GM15510 (cell line): ENCODE measurements at regions not wholly inside any gene's neighbourhood (a gene's known extent, or its start where the extent isn't known, plus 50 kb on each side); places are given as distances from the start of the nearest gene placed in this dataset.

ENCODE experiments used
- POLR2A ChIP-seq: IDR thresholded peaks from 3 replicates; pipeline ENCODE4 v1.6.1; 2011; ENCODE audit warnings: borderline replicate concordance; ENCODE audit not compliant: insufficient read length; ENCODE audit errors: extremely low read depth

DNA sequence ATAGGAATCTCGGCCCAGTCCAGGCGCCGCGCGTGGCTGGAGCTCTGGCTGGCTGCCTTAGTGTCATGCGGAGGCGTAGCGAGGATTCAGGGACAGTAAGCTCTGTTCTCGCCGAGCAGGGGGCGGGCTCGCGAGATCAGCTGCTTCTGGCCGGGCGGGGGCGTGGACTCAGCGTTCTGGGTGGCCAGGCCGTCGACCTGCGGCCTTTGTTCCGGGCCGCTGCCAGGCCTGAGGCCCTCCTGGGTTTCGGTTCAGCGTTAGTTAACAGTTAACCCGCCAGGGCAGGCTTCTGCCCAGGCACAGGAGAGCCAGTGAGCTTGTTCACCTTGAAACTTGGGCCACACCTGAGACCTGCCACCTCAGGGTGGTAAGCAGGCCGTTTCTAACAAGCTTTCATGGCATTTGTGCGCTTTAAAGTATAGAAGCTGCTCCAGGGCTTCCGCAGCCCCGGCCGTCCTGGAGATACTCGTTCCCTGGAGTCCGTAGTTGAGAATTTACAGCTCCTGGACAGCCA is 332.2 kb upstream of the SGCG start:
- TF ChIP-seq POLR2A, result no peak

DNA sequence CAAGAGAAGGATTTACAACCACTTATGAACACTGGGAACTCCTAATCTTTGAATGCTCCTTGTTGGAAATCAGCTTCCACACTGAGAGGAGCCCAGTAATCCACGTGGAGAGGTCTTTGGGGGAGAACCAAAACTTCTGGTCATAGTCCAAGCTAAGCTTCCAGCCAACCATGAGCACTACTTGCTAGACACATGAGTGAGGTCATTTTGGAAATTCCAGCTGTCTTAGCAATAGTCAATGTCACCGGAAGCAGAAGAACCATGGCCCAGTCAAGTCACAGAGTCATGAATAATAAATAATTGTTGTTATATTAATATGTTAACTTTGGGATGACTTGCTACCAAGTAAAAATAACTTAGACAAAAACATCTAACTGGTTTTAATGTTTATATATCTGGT is 324.9 kb upstream of the SGCG start:
- no peak for TF ChIP-seq POLR2A

DNA sequence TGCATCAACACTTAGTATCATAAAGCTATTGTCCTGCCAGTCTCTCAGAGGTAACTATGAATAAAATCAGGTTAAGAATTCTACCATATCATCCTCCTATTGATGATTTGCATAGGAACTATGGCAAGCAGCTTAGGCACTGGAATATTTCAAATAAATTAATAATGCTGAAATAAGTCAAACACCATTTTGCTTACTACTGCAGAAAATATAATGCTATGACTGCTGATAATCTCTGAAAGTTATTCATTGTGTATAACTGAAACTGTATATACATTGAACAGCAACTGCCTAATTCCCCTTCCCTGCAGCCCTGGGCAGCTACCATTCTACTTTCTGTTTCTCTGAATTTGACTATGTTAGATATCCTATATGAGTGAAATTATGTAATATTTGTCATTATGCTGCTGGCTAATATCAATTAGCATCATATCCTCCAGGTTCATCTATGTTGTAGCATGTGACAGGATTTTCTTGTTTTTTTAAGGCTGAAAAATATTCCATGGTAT is 318.8 kb upstream of the SGCG start:
- no peak for TF ChIP-seq POLR2A

DNA sequence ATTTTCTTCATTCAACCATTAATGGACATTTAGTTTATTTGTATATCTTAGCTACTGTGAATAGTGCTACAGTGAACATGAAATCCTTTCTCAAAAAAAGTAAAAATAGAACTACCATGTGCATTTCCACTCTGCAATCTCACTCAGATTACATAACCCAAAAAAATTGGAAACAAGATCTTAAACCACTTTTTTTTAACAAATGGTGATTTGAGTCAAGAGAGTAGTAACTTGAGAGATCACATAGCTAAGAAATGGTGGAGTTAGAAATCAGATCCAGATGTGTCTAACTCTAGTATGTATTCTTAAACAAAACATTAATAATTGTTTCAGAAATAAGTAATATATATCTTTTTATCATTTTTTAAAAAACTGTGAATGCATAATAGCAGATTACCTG is 318.3 kb upstream of the SGCG start:
- TF ChIP-seq POLR2A, result no peak

DNA sequence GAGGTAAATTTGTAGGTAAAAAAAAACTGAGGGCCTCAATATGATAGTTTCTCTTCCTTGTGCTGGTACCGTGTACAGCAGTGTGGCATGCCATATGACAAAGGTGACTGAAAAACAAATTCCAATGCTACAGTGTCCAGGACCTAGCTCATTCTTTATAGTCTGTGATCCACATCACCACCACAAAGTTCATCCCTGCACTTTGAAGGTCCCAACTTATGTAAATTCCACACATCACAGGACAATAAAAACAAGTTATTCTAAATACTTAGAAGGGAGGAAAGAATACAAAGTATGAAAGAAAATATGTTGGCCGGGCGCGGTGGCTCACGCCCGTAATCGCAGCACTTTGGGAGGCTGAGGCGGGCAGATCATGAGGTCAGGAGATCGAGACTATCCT is 314.6 kb upstream of the SGCG start:
- no peak for TF ChIP-seq POLR2A

DNA sequence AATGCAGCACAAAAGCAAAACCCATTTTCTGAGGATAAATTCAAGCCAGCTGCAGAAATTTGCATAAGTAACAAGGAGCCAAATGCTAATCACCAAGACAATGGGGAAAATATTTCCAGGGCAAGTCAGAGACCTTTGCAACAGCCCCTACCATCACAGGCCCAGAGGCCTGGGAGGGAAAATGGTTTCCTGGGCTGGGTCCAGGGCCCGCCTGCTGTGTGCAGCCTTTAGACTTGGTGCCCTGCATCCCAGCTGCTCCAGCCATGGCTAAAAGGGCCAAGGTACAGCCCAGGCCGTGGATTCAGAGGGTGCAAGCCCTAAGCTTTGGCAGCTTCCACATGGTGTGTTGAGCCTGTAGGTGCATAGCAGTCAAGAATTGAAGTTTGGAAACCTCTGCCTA is 309.5 kb upstream of the SGCG start:
- no peak for TF ChIP-seq POLR2A

DNA sequence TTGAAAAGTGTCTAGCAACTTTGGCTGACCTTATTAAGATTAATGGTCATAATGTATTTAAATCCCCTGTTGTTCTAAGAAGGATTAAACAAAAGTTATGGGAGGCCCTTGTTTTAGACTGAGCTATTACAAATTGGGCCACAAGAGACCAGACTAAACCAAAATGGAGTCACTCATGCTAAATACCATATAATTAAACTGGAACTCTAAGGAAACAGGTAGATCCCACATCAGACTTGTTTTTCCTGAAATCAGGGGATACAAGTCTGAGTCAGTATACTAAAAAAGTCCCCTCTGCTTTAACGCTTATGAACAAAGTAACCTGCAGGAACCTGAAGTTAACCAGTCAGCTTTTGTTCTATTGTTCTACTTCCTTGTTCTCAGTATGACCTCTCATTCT is 305.9 kb upstream of the SGCG start:
- no peak for TF ChIP-seq POLR2A

DNA sequence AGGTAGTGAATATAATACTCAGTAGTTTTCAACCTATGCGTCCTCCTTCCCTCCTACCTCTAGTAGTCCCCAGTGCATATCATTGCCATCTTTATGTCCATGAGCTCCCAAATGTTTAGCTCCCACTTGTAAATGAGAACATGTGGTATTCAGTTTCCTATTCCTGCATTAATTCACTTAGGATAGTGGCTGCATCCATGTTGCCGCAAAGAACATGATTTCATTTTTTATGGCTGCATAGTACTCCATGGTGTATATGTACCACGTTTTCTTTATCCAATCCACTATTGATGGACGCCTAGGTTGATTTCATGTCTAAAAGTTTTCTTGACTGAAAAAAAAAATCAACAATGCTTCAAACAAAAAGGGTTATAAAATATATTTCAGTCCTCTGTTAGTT is 303.4 kb upstream of the SGCG start:
- TF ChIP-seq POLR2A, result no peak

DNA sequence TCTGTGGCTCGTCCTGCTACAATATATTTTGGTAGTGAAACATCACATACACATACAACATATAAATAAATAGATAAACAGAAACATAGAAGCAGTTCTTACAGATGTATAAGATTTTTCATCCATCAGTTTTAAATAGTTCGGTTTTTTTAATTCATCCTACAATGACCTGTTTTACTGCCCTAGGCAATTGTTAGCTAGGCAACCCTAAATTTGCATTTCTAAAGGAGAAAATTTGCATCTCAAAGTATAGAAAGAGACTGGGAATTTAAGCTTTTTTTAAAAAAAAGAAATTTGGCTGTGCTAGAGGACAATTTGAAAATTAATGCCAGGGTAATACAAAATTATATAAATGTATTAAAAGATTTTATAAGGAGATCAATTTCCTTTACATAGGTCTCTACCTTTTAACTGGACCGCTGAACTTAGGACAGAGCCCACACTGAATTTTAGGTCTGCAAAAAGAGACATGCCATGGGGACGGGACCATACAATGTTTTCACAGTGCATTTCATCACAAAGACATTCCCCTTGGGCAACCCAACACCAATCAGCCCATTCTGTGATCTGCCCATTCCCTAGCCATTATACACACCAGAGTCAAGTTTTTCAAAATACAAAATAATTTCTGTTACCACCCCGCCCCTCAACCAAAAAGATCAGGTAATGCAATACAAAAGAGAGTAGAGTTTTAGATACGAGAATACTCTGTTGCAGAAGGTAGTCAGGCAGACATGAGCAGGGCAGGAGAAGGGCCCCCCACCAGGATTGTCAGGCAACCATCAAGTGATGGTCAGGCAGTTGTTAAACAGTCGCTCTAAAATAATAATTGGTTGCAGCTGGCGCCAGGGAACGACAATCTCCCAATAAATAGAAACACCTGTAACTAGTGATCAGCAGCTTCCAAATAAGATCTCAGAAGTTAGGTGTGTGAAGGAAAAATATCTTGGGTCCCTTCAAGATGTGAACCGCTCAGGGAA is 299.7 kb upstream of the SGCG start:
- TF ChIP-seq POLR2A, result no peak

DNA sequence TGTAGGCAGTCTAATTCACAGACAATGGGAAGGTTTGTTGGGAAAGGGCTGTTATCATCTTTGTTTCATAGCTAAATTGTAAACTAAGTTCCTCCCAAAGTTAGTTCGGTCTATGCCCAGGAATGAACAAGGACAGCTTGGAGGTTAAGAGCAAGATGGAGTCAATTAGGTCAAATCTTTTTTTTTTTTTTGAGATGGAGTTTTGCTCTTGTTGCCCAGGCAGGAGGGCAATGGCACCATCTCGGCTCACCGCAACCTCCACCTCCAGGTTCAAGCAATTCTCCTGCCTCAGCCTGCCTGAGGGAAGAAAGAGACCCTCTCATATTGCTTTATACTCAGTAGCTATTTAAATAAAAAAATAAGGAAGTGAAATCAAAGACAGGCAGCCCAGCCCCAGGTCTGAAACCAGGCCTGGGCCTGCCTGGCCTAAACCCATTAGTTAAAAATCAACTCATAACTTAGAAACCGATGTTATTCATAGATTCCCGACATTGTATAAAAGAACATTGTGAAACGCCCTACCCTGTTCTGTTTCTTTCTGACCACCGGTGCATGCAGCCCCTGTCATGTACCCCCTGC is 297.4 kb upstream of the SGCG start:
- no peak for TF ChIP-seq POLR2A

DNA sequence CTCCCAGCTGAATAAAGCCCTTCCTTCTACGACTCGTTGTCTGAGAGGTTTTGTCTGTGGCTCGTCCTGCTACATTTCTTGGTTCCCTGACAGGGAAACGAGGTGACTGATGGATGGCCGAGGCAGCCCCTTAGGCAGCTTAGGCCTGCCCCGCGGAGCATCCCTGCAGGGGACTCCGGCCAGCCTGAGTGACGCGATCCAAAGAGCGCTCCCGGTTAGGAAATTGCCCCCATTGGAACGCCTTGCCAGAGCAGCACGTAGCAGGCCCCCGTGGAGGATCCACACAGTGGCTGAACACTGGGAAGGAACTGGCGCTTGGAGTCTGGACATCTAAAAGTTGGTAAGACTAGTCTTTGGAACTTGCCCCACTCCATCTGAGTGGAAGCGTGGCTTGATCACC is 296.8 kb upstream of the SGCG start:
- TF ChIP-seq POLR2A, result no peak

DNA sequence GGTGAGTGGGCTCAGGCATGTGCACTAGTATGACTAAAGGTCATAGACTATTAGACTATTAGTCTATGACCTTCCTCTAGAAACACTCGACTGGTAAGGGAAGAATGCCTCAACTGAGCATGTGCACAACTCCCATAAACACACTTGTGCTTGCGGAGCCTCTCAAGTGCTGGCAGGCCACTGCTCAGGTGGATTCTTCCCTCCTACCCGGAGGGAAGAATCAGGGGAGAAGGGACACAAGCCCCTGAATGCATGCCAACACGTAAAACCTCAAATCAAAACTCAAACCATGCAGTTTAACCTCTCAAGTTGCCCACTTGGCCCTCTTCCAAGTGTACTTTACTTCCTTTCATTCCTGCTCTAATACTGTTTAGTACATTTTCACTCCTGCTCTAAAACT is 287.6 kb upstream of the SGCG start:
- no peak for TF ChIP-seq POLR2A

DNA sequence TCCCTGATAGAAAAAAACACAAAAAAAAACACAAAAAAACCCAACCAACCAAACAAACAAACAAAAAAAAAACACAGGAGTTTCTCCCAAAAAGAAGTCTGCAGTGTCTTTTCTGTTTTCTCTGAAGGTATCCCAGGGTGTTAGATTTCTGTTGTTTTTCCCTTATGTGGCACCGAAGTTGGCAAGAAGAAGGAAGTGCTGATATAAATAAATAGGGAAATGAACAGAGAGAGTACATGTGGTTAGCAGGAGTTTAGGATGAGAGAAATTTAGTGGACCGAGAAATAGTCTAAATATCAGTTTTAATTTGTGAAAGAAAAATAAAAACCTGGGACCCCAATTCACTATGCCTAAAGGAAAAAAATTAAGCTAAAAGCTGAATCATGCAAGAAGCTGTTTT is 287.0 kb upstream of the SGCG start:
- TF ChIP-seq POLR2A, result no peak

DNA sequence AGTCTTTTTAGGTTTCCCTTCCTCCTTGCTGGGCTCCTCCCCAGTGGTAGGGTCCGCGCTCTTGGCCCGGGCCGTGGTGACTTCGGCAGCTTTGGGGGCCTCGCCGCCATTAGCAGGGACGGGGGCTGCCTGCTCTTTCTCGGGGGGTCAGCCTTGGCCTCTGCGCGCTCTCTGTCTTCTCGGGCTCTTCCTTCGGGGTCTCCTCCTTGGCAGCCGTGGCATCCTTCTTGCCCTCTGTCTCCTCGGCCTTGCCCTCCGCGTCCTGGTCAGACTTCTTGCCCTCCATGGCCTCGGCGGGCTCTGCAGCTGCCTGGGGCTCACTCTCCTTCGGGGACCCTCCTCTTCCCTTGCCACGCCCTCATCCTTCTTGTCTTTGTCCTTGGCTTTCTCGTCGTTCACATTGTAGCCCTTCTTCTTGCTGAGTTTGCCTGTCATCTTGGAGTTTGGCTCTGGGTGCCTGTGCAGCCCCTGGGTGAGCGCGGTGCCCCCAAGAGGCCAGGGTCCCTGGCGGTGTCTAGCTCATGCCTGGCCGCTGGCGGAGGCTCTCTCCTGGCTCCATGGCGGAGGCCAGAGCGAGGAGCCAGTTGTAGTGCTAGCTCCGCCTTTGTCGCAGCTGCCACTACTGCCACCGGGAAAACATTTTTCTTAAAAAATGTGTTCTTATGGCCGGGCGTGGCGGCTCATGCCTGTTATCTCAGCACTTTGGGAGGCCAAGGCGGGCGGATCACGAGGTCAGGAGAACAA is 283.0 kb upstream of the SGCG start:
- no peak for TF ChIP-seq POLR2A

DNA sequence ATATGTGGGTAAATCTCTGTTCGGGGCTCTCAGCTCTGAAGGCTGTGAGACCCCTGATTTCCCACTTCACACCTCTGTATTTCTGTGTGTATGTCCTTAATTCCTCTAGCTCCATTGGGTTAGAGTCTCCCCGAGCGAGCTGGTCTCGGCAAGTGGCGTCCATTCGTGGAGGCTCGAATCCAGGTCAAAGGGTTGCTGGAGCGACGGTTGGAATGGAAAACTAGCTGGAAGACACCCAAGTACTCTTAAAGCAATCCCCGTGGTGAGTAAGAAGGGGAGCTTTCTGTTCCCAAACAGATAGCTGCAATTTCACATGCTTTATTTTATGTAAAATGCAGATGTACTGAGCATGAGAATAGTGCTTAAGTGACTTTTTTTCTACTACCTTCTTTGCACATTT is 277.5 kb upstream of the SGCG start:
- TF ChIP-seq POLR2A, result no peak

DNA sequence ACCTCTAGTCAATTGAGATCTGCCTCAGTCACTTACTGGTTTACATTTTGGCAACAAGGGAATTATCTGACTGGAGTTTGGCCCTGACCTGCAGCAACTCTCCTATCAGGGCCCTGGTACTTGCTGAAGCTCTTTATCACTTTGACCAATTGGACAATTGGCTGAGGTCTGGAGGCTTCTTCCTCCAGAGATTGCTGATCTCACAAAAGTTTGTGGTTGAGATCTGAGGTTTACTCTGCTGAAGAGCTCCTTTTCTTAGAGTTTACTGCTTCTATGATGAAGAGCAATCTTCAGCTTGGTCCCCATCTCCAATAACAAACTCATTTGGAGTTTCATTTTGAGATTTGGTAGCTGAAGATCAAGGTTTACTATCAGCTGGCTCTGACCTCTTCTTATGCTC is 276.9 kb upstream of the SGCG start:
- TF ChIP-seq POLR2A, result no peak

DNA sequence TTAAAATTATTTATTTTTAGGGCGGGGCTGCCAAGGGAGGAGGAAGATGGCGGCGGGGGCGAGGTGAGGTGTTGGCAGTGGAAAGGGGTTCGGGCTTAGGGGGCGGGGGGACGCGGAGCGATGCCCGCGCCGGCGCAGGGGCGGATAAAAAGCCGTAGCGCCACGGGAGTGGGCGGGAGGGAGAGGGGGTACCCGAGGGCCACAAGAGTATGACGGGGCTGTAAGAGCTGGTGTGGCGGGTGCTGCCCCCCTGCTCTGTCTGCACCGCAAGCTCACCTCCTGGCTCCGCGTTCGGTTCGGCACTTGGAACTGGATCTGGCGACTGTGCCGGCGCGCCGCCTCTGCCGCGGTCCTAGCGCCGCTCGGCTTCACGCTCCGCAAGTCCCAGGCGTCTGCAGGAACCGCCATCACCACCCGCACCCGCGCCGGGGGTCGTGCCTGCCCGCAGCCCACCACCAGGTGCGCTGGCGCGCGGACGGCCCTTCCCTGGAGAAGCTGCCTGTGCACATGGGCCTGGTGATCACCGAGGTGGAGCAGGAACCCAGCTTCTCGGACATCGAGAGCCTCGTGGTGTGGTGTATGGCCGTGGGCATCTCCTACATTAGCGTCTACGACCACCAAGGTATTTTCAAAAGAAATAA is 265.2 kb upstream of the SGCG start:
- TF ChIP-seq POLR2A, result no peak
